Panc1 (cell line): ENCODE measurements at regions not wholly inside any gene's neighbourhood (a gene's known extent, or its start where the extent isn't known, plus 50 kb on each side); places are given as distances from the start of the nearest gene placed in this dataset.

ENCODE experiments used
- ATAC-seq: fragments of 200-7000 bp; cut with Tn5 transposase; 2 replicates; pipeline ENCODE4 v1.9.1; 2020; ENCODE audit warnings: mild to moderate bottlenecking, moderate library complexity
- BruUV-seq: library from RNA; stranded (reverse); fragments of 400-500 nt; replicated peaks from 2 replicates; lab custom pipeline; 2021; lab: Mats Ljungman, UMichigan
- CTCF ChIA-PET: fragments of 300-600 bp; sonication (Branson Sonifier 250); formaldehyde crosslinking; loops from one replicate; lab custom pipeline; 2022; ENCODE audit warnings: antibody characterized with exemption; lab: Charles Lee
- POLR2A ChIA-PET: fragments of 300-600 bp; sonication (Branson Sonifier 250); formaldehyde crosslinking; loops from one replicate; lab custom pipeline; 2022; ENCODE audit warnings: antibody characterized with exemption; lab: Charles Lee
- DNase-seq: peaks from one replicate; pipeline ENCODE4 v3.0.0-alpha.2; 2010; ENCODE audit warnings: low read depth, low spot score
- H3K27ac ChIP-seq: 2 replicates; pipeline ENCODE4 v1.5.1; 2011; ENCODE audit warnings: mild to moderate bottlenecking, low read length, inconsistent platforms
- H3K27me3 ChIP-seq: fragments of 200-500 bp; sonication (Bioruptor generic); 2 replicates; pipeline ENCODE4 v1.6.0; 2014; ENCODE audit warnings: low read length, inconsistent platforms; ENCODE audit not compliant: control insufficient read depth, insufficient read depth
- H3K36me3 ChIP-seq: fragments of 200-500 bp; sonication (Bioruptor generic); 2 replicates; pipeline ENCODE4 v1.5.1; 2014; ENCODE audit warnings: inconsistent platforms, mild to moderate bottlenecking, low read length, moderate library complexity; ENCODE audit not compliant: control insufficient read depth, insufficient read depth
- H3K4me1 ChIP-seq: 2 replicates; pipeline ENCODE4 v1.5.1; 2011; ENCODE audit warnings: inconsistent platforms, mild to moderate bottlenecking, low read length, moderate library complexity; ENCODE audit not compliant: control insufficient read depth, insufficient read depth
- H3K4me3 ChIP-seq, 2 experiments: 2 replicates each; pipeline ENCODE4 v1.5.1; 2011 to 2012; ENCODE audit warnings: low read depth in 2 of 2, low read length in 2 of 2, mild to moderate bottlenecking in 2 of 2, inconsistent platforms in 1 of 2, moderate library complexity in 1 of 2
- H3K9me3 ChIP-seq: fragments of 200-500 bp; sonication (Bioruptor generic); 2 replicates; pipeline ENCODE4 v1.5.1; 2014; ENCODE audit warnings: low read depth, mild to moderate bottlenecking, inconsistent platforms, low read length, moderate library complexity; ENCODE audit not compliant: control insufficient read depth, insufficient read depth
- POLR2AphosphoS5 ChIP-seq: IDR thresholded peaks from 2 replicates; pipeline ENCODE4 v1.6.1; 2012; ENCODE audit warnings: mild to moderate bottlenecking, low read depth, low read length, moderate library complexity
- SIN3A ChIP-seq: IDR thresholded peaks from 2 replicates; pipeline ENCODE4 v1.6.1; 2012; ENCODE audit warnings: low read depth, mild to moderate bottlenecking, low read length, moderate library complexity, borderline replicate concordance; ENCODE audit not compliant: insufficient read depth
- TCF7L2 ChIP-seq: IDR thresholded peaks from 2 replicates; pipeline ENCODE4 v1.6.1; 2011; ENCODE audit warnings: mild to moderate bottlenecking, low read depth, low read length, inconsistent platforms
- in situ Hi-C: cut with HindIII; loops from 2 replicates; pipeline ENCODE4 v1.10.0; 2016; ENCODE audit warnings: low sequenced_read_pairs, low pct_unique_long_range_greater_than_20kb
- intact Hi-C: fragments of 100-400 bp; cut with micrococcal nuclease; formaldehyde crosslinking; loops from one replicate; pipeline ENCODE4 v1.10.0; 2022; ENCODE audit not compliant: unreplicated experiment
- TF ChIP-seq, protein P1 (sequence below): fragments of 450-650 bp; IDR thresholded peaks from 2 replicates; pipeline ENCODE4 v1.5.1; 2017; ENCODE audit warnings: mild to moderate bottlenecking
- TF ChIP-seq, protein P2 (sequence below), 2 experiments: IDR thresholded peaks; 2 replicates each; pipeline ENCODE4 v1.6.1; 2011 to 2012; ENCODE audit warnings: low read depth in 2 of 2, control low read depth in 1 of 2, low read length in 1 of 2, mild to moderate bottlenecking in 1 of 2, moderate library complexity in 1 of 2; ENCODE audit not compliant: insufficient read depth in 1 of 2

DNA sequence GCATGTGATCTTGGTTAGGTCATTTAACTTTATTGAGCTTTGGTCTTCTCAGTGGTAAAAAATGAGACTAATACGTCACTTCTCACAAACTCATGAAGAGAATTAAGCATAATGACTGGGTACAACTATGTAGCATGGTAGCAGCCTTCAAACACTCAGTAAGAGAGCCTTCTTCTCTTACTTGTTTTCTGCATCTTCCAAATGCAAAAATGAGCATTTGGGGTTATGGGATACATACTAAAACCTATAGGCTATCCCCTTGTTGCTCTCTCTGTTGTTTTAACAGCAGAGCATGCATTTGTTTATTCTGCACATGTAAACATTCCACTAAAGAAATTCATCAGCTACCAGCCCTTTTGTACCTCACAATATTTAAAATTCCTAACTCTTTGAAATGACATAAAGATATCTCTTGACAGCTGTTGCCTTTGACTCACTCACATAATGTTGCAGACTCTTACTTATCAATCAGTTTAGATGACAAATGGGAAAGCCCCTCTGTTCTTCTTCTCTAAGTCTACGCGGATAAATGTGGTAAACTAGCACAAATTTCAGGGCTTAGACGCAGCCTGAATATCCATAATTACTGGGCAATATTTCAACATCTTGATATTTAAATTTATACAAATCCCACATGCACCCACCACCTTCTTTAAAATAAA lies 327.3 kb upstream of the SATB1 start:
- no TSS peak for BruUV-seq
- DNase-seq: no peak
- intact Hi-C loops (no loop called here), in situ Hi-C loops (no loop called here)
- H3K27me3 ChIP-seq: no peaks in the 10 kb centered on the region
- no peaks in the 10 kb centered on the region for H3K4me1 ChIP-seq
- no peak for ATAC-seq
- ChIA-PET POLR2A (no interaction called here), CTCF (no interaction called here)
- no peaks in the 10 kb centered on the region for H3K36me3 ChIP-seq
- H3K9me3 ChIP-seq: no peaks in the 10 kb centered on the region
- no peak overlapping the region for H3K4me3 ChIP-seq
- TF ChIP-seq, protein P1, sequence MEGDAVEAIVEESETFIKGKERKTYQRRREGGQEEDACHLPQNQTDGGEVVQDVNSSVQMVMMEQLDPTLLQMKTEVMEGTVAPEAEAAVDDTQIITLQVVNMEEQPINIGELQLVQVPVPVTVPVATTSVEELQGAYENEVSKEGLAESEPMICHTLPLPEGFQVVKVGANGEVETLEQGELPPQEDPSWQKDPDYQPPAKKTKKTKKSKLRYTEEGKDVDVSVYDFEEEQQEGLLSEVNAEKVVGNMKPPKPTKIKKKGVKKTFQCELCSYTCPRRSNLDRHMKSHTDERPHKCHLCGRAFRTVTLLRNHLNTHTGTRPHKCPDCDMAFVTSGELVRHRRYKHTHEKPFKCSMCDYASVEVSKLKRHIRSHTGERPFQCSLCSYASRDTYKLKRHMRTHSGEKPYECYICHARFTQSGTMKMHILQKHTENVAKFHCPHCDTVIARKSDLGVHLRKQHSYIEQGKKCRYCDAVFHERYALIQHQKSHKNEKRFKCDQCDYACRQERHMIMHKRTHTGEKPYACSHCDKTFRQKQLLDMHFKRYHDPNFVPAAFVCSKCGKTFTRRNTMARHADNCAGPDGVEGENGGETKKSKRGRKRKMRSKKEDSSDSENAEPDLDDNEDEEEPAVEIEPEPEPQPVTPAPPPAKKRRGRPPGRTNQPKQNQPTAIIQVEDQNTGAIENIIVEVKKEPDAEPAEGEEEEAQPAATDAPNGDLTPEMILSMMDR: no peak
- no peak overlapping the region for H3K27ac ChIP-seq

DNA sequence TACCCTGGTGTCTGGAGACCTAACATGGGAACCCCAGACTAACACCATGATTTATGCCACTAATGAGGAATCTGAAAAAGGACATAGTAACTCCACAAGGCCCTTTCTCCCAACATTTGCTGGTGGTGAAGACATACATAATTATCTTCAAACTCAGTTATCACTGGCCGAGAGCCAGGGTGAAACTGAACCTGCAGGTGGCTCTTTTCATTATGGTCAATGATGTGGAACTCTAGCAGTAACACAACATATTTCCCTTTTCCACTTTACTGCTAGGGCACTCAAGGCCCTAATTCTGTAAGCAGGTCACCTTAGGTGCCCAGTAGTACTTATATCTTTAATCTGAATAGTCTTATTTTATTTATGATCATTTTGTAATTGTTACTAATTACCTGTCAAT lies 326.4 kb upstream of the SATB1 start:
- Histone ChIP-seq H3K9me3 (no peaks in the 10 kb centered on the region), H3K27ac (no peak overlapping the region), H3K4me3 (no peak overlapping the region), H3K4me1 (no peaks in the 10 kb centered on the region), H3K27me3 (no peaks in the 10 kb centered on the region), H3K36me3 (no peaks in the 10 kb centered on the region)
- intact Hi-C loops (no loop called here), in situ Hi-C loops (no loop called here)
- BruUV-seq: no TSS peak
- DNase-seq: no peak
- no peak for ATAC-seq
- POLR2A ChIA-PET: no interaction called here
- TF ChIP-seq, protein P1: no peak
- CTCF ChIA-PET: no interaction called here

DNA sequence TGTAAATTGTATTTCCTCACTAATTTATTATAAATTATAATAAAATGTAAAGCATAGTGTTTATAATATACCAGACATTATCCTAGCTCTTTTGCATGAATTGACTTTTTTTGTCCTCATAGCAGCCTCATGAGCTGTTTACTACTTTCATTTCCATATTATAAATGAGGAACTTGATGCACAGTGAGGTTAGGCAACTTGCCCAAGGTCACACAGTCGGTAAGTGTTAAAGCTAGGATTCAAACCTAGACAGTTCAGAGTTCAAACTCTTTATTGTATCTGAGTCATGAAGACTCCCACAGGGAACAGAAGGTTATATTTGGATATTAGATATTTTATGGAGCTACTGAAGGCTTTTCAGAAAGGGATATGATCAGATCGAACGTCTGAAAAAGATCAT lies 322.2 kb upstream of the SATB1 start:
- Histone ChIP-seq H3K4me3 (no peak overlapping the region), H3K36me3 (no peaks in the 10 kb centered on the region), H3K27ac (no peak overlapping the region), H3K4me1 (no peaks in the 10 kb centered on the region), H3K9me3 (no peaks in the 10 kb centered on the region), H3K27me3 (no peaks in the 10 kb centered on the region)
- ATAC-seq (no peak), DNase-seq (no peak)
- ChIA-PET CTCF (no interaction called here), POLR2A (no interaction called here)
- BruUV-seq: no TSS peak
- TF ChIP-seq TCF7L2 (no peak), POLR2AphosphoS5 (no peak), SIN3A (no peak)
- TF ChIP-seq, protein P2, sequence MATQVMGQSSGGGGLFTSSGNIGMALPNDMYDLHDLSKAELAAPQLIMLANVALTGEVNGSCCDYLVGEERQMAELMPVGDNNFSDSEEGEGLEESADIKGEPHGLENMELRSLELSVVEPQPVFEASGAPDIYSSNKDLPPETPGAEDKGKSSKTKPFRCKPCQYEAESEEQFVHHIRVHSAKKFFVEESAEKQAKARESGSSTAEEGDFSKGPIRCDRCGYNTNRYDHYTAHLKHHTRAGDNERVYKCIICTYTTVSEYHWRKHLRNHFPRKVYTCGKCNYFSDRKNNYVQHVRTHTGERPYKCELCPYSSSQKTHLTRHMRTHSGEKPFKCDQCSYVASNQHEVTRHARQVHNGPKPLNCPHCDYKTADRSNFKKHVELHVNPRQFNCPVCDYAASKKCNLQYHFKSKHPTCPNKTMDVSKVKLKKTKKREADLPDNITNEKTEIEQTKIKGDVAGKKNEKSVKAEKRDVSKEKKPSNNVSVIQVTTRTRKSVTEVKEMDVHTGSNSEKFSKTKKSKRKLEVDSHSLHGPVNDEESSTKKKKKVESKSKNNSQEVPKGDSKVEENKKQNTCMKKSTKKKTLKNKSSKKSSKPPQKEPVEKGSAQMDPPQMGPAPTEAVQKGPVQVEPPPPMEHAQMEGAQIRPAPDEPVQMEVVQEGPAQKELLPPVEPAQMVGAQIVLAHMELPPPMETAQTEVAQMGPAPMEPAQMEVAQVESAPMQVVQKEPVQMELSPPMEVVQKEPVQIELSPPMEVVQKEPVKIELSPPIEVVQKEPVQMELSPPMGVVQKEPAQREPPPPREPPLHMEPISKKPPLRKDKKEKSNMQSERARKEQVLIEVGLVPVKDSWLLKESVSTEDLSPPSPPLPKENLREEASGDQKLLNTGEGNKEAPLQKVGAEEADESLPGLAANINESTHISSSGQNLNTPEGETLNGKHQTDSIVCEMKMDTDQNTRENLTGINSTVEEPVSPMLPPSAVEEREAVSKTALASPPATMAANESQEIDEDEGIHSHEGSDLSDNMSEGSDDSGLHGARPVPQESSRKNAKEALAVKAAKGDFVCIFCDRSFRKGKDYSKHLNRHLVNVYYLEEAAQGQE (IDR thresholded peaks at IDR 0.05; ENCODE audit: insufficient read depth in 1 of 2, low read depth in 2 of 2, low read length in 1 of 2): no peak
- TF ChIP-seq, protein P1: no peak
- intact Hi-C loops (no loop called here), in situ Hi-C loops (no loop called here)
